ENCODE measurements at regions not wholly inside any gene's neighbourhood (a gene's known extent, or its start where the extent isn't known, plus 50 kb on each side); places are given as distances from the start of the nearest gene placed in this dataset.
"Not testable (repeated sequence)": the region's sequence is repeated elsewhere in the genome, so short reads cannot be mapped to it uniquely, and the experiment has no call there.

GRCh38 chr6:170144571-170145271 lies 146.2 kb downstream of the DLL1 start:
- Histone ChIP-seq H3K36me3 (no peaks in the 10 kb centered on the region), H3K27ac (no peak overlapping the region), H3K4me3 (no peak overlapping the region), H3K9me3 (replicated peaks) (0 out of 2 replicates have a peak, but pooled peaks cover 3% of the 10 kb centered on the region), H3K27me3 (replicated peaks) (no peaks in the 10 kb centered on the region), H3K4me1 (replicated peaks) (no peaks in the 10 kb centered on the region)
- DNase-seq (ENCODE audit: low read depth in 1 of 2, low spot score in 2 of 2), result no peak

- Histone ChIP-seq H3K27me3 (replicated peaks) (no peaks in the 10 kb centered on the region), H3K4me1 (replicated peaks) (no peaks in the 10 kb centered on the region), H3K9me3 (replicated peaks) (0 out of 2 replicates have a peak, but pooled peaks cover 3% of the 10 kb centered on the region), H3K4me3 (no peak overlapping the region), H3K27ac (no peak overlapping the region), H3K36me3 (no peaks in the 10 kb centered on the region)
- DNase-seq (ENCODE audit: low read depth in 1 of 2, low spot score in 2 of 2), result peak in 1 of 2 experiments; percentile 21
Measured at GRCh38 chr6:170143401-170144150, 147.3 kb downstream of the DLL1 start.

- Histone ChIP-seq H3K27ac (no peak overlapping the region), H3K4me1 (replicated peaks) (no peaks in the 10 kb centered on the region), H3K9me3 (replicated peaks) (0 out of 2 replicates have a peak, but pooled peaks cover 6% of the 10 kb centered on the region), H3K4me3 (no peak overlapping the region), H3K27me3 (replicated peaks) (no peaks in the 10 kb centered on the region), H3K36me3 (no peaks in the 10 kb centered on the region)
- no peak for DNase-seq (ENCODE audit: low read depth in 1 of 2, low spot score in 2 of 2)
Measured at GRCh38 chr6:170142559-170142958, 148.3 kb downstream of the DLL1 start.

GRCh38 chr6:170141061-170141460 lies 149.8 kb downstream of the DLL1 start:
- peak in 1 of 2 experiments; percentile 11 for DNase-seq (ENCODE audit: low read depth in 1 of 2, low spot score in 2 of 2)
- not testable (repeated sequence) for H3K27ac ChIP-seq; H3K4me3 ChIP-seq; H3K27me3 ChIP-seq (replicated peaks); H3K36me3 ChIP-seq; H3K4me1 ChIP-seq (replicated peaks)
- peaks cover 16% of the 10 kb centered on the region for H3K9me3 ChIP-seq (replicated peaks)

- no peaks in the 10 kb centered on the region for H3K36me3 ChIP-seq
- no peak overlapping the region for H3K27ac ChIP-seq
- H3K4me3 ChIP-seq, result no peak overlapping the region
- H3K4me1 ChIP-seq (replicated peaks), result no peaks in the 10 kb centered on the region
- H3K27me3 ChIP-seq (replicated peaks), result no peaks in the 10 kb centered on the region
- DNase-seq (ENCODE audit: low read depth in 1 of 2, low spot score in 2 of 2), result peak in 1 of 2 experiments; percentile 21
- peaks cover 16% of the 10 kb centered on the region for H3K9me3 ChIP-seq (replicated peaks)
Measured at GRCh38 chr6:170140129-170140528, 150.7 kb downstream of the DLL1 start.

GRCh38 chr6:170139531-170139930 lies 151.3 kb downstream of the DLL1 start:
- H3K9me3 ChIP-seq (replicated peaks), result peaks cover 16% of the 10 kb centered on the region
- no peaks in the 10 kb centered on the region for H3K27me3 ChIP-seq (replicated peaks)
- H3K4me1 ChIP-seq (replicated peaks), result no peaks in the 10 kb centered on the region
- DNase-seq (ENCODE audit: low read depth in 1 of 2, low spot score in 2 of 2), result peak in 1 of 2 experiments; percentile 28
- no peak overlapping the region for H3K27ac ChIP-seq
- H3K36me3 ChIP-seq, result no peaks in the 10 kb centered on the region
- H3K4me3 ChIP-seq, result no peak overlapping the region

GRCh38 chr6:170139046-170139445 lies 151.8 kb downstream of the DLL1 start:
- peaks cover 16% of the 10 kb centered on the region for H3K9me3 ChIP-seq (replicated peaks)
- not testable (repeated sequence) for H3K4me1 ChIP-seq (replicated peaks); H3K36me3 ChIP-seq; H3K27ac ChIP-seq; H3K27me3 ChIP-seq (replicated peaks); H3K4me3 ChIP-seq
- peak in 1 of 2 experiments; percentile 22 for DNase-seq (ENCODE audit: low read depth in 1 of 2, low spot score in 2 of 2)

GRCh38 chr6:170137911-170138910 lies 152.7 kb downstream of the DLL1 start:
- Histone ChIP-seq H3K27ac (no peak overlapping the region), H3K9me3 (replicated peaks) (peaks cover 16% of the 10 kb centered on the region), H3K36me3 (no peaks in the 10 kb centered on the region), H3K27me3 (replicated peaks) (no peaks in the 10 kb centered on the region), H3K4me3 (no peak overlapping the region), H3K4me1 (replicated peaks) (no peaks in the 10 kb centered on the region)
- DNase-seq (ENCODE audit: low read depth in 1 of 2, low spot score in 2 of 2), result peak in 1 of 2 experiments; percentile 29

GRCh38 chr6:170137176-170137891 lies 153.5 kb downstream of the DLL1 start:
- no peaks in the 10 kb centered on the region for H3K27me3 ChIP-seq (replicated peaks)
- H3K9me3 ChIP-seq (replicated peaks), result peaks cover 16% of the 10 kb centered on the region
- H3K4me1 ChIP-seq (replicated peaks), result no peaks in the 10 kb centered on the region
- H3K4me3 ChIP-seq, result no peak overlapping the region
- DNase-seq (ENCODE audit: low read depth in 1 of 2, low spot score in 2 of 2), result peak in 1 of 2 experiments; percentile 35
- no peaks in the 10 kb centered on the region for H3K36me3 ChIP-seq
- H3K27ac ChIP-seq, result no peak overlapping the region

GRCh38 chr6:170136541-170137175 lies 154.2 kb downstream of the DLL1 start:
- Histone ChIP-seq H3K9me3 (replicated peaks) (peaks cover 16% of the 10 kb centered on the region), H3K36me3 (no peaks in the 10 kb centered on the region), H3K4me1 (replicated peaks) (no peaks in the 10 kb centered on the region), H3K27me3 (replicated peaks) (no peaks in the 10 kb centered on the region), H3K27ac (no peak overlapping the region), H3K4me3 (no peak overlapping the region)
- no peak for DNase-seq (ENCODE audit: low read depth in 1 of 2, low spot score in 2 of 2)

GRCh38 chr6:170135821-170136471 lies 154.9 kb downstream of the DLL1 start:
- no peak overlapping the region for H3K4me3 ChIP-seq
- peaks cover 19% of the 10 kb centered on the region for H3K9me3 ChIP-seq (replicated peaks)

GRCh38 chr6:170135461-170135820 lies 155.4 kb downstream of the DLL1 start:
- no peak overlapping the region for H3K4me3 ChIP-seq
- no peaks in the 10 kb centered on the region for H3K27me3 ChIP-seq (replicated peaks)
- H3K27ac ChIP-seq, result no peak overlapping the region
- peaks cover 20% of the 10 kb centered on the region for H3K9me3 ChIP-seq (replicated peaks)
- no peak for DNase-seq (ENCODE audit: low read depth in 1 of 2, low spot score in 2 of 2)
- H3K36me3 ChIP-seq, result no peaks in the 10 kb centered on the region
- H3K4me1 ChIP-seq (replicated peaks), result no peaks in the 10 kb centered on the region

More at GRCh38 chr6:170135821-170136471, 154.9 kb downstream of the DLL1 start:
- no peaks in the 10 kb centered on the region for H3K36me3 ChIP-seq
- H3K27ac ChIP-seq, result no peak overlapping the region
- DNase-seq (ENCODE audit: low read depth in 1 of 2, low spot score in 2 of 2), result peak in 1 of 2 experiments; percentile 41
- no peaks in the 10 kb centered on the region for H3K27me3 ChIP-seq (replicated peaks)
- H3K4me1 ChIP-seq (replicated peaks), result no peaks in the 10 kb centered on the region
